Endothelial cell (in vitro differentiated cells): ENCODE measurements at regions not wholly inside any gene's neighbourhood (a gene's known extent, or its start where the extent isn't known, plus 50 kb on each side); places are given as distances from the start of the nearest gene placed in this dataset.

Source experiments
- DNase-seq: peaks from one replicate; pipeline ENCODE4 v3.0.0; 2021; ENCODE audit warnings: low spot score
- H3K27ac Mint-ChIP-seq: one replicate; pipeline ENCODE4 v1.8.0; 2021; ENCODE audit warnings: mixed read lengths, inconsistent platforms; ENCODE audit not compliant: unreplicated experiment
- H3K27me3 Mint-ChIP-seq: one replicate; pipeline ENCODE4 v1.8.0; 2021; ENCODE audit warnings: mild to moderate bottlenecking, moderate library complexity, mixed read lengths, inconsistent platforms; ENCODE audit not compliant: unreplicated experiment
- H3K36me3 Mint-ChIP-seq: one replicate; pipeline ENCODE4 v1.8.0; 2021; ENCODE audit warnings: mild to moderate bottlenecking, low read depth, mixed read lengths, inconsistent platforms; ENCODE audit not compliant: unreplicated experiment
- H3K4me1 Mint-ChIP-seq: one replicate; pipeline ENCODE4 v1.8.0; 2021; ENCODE audit warnings: mild to moderate bottlenecking, mixed read lengths, inconsistent platforms; ENCODE audit not compliant: unreplicated experiment
- H3K4me3 Mint-ChIP-seq: one replicate; pipeline ENCODE4 v1.8.0; 2021; ENCODE audit warnings: mild to moderate bottlenecking, mixed read lengths, inconsistent platforms; ENCODE audit not compliant: unreplicated experiment
- H3K9me3 Mint-ChIP-seq: one replicate; pipeline ENCODE4 v1.8.0; 2021; ENCODE audit warnings: mixed read lengths, inconsistent platforms; ENCODE audit not compliant: unreplicated experiment
- TF ChIP-seq, protein P1 (sequence below): fragments of 200-600 bp; sonication (generic); IDR thresholded peaks from one replicate; pipeline ENCODE4 v1.5.0; 2021; ENCODE audit warnings: antibody characterized with exemption; ENCODE audit not compliant: unreplicated experiment

DNA sequence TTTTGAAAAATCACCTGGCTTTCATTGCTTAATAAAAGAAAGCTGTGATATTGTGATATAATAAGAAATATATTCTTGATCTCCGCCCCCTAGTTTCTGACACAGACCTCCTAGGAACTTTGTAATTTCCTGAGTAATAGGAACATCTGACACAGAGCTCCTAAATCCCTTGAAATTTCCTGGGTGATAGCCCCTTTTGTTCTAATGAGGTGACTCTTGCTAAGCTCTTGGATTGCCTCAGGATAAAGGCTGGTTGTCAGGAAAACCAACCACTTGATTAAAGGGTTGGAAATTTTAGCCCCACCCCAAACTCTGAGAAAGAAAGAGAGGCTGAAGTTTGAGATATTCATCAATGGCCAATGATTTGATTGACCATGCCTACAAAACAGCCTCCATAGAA, 326.4 kb upstream of the KIF2B start:
- Mint-ChIP-seq H3K9me3 (no peaks in the 10 kb centered on the region), H3K36me3 (no peaks in the 10 kb centered on the region), H3K27me3 (no peaks in the 10 kb centered on the region), H3K4me1 (no peaks in the 10 kb centered on the region), H3K27ac (no peak overlapping the region), H3K4me3 (no peak overlapping the region)
- TF ChIP-seq, protein P1, sequence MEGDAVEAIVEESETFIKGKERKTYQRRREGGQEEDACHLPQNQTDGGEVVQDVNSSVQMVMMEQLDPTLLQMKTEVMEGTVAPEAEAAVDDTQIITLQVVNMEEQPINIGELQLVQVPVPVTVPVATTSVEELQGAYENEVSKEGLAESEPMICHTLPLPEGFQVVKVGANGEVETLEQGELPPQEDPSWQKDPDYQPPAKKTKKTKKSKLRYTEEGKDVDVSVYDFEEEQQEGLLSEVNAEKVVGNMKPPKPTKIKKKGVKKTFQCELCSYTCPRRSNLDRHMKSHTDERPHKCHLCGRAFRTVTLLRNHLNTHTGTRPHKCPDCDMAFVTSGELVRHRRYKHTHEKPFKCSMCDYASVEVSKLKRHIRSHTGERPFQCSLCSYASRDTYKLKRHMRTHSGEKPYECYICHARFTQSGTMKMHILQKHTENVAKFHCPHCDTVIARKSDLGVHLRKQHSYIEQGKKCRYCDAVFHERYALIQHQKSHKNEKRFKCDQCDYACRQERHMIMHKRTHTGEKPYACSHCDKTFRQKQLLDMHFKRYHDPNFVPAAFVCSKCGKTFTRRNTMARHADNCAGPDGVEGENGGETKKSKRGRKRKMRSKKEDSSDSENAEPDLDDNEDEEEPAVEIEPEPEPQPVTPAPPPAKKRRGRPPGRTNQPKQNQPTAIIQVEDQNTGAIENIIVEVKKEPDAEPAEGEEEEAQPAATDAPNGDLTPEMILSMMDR: no peak
- no peak for DNase-seq

- no peaks in the 10 kb centered on the region for H3K9me3 Mint-ChIP-seq
- H3K27me3 Mint-ChIP-seq: peaks cover 1% of the 10 kb centered on the region
- no peak overlapping the region for H3K27ac Mint-ChIP-seq
- no peaks in the 10 kb centered on the region for H3K4me1 Mint-ChIP-seq
- no peak overlapping the region for H3K4me3 Mint-ChIP-seq
- TF ChIP-seq, protein P1: no peak
- DNase-seq: no peak
- H3K36me3 Mint-ChIP-seq: no peaks in the 10 kb centered on the region
Measured at GRCh38 chr17:53492532-53492931, 330.2 kb upstream of the KIF2B start.

DNA sequence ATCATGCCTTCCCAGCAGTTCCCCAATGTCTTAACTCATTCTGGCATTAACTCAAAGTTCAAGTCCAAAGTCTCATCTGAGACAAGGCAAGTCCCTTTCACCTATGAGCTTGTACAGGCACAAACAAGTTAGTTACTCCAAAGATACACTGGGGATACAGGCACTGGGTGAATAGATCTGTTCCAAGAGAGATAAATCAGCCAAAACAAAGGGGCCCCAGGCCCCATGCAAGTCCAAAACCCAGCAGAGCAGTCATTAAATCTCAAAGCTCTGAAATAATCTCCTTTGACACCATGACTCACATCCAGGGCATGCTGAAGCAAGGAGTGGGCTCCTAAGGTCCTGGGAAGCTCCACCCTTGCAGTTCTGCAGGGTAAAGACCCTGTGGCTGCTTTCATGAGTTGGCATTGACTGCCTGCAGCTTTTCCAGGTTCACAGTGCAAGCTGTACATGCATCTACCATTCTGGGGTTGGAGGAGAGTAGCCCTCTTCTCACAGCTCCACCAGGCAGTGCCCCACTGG, 332.2 kb upstream of the KIF2B start:
- Mint-ChIP-seq H3K4me3 (no peak overlapping the region), H3K4me1 (no peaks in the 10 kb centered on the region), H3K9me3 (no peaks in the 10 kb centered on the region), H3K27ac (no peak overlapping the region), H3K27me3 (peaks cover 1% of the 10 kb centered on the region), H3K36me3 (no peaks in the 10 kb centered on the region)
- TF ChIP-seq, protein P1: no peak
- no peak for DNase-seq

DNA sequence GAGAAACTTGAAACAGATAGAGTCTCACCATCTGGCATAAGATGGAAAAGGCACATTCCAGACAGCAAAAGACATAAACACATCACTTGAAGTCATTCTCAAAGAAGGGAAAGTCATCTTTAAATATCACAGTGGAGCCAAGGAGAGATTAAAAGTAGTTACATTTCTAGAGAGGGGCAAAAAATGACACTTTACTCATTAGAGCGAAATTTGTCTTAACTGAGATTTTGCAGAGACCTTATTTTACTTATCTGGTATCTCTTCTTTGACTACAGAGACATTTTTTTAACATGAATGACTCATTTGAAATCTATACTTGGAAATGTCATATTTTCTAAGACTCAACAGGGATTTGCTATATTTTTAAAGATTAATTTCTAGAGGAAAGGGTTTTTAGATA, 339.0 kb upstream of the KIF2B start:
- Mint-ChIP-seq H3K4me3 (no peak overlapping the region), H3K27ac (no peak overlapping the region), H3K9me3 (no peaks in the 10 kb centered on the region), H3K4me1 (no peaks in the 10 kb centered on the region), H3K36me3 (no peaks in the 10 kb centered on the region), H3K27me3 (no peaks in the 10 kb centered on the region)
- no peak for DNase-seq
- TF ChIP-seq, protein P1: no peak

DNA sequence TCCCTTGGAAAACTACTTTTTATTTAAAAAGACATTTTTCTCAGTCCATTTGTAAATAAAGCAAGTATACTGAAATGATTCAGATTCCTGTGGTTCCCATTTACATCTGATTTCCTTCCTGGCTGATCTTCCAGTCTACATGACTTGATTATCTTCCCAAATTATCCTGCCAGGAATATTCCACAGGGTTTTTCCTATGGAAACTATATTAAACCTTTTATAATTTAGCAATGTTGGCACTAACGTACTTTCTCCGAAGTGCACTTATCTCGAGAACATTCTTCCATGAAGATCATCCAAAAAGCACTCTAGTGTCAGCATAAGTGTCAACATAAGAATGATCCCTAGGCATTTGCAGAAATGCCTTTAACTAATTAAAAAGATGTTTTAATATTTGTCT, 347.7 kb upstream of the KIF2B start:
- DNase-seq: no peak
- H3K36me3 Mint-ChIP-seq: no peaks in the 10 kb centered on the region
- H3K4me3 Mint-ChIP-seq: no peak overlapping the region
- no peaks in the 10 kb centered on the region for H3K27me3 Mint-ChIP-seq
- no peaks in the 10 kb centered on the region for H3K4me1 Mint-ChIP-seq
- H3K27ac Mint-ChIP-seq: no peak overlapping the region
- TF ChIP-seq, protein P1: no peak
- no peaks in the 10 kb centered on the region for H3K9me3 Mint-ChIP-seq
